Ovary (tissue), 3 donors: ENCODE measurements at regions not wholly inside any gene's neighbourhood (a gene's known extent, or its start where the extent isn't known, plus 50 kb on each side); places are given as distances from the start of the nearest gene placed in this dataset.

Source experiments
- CTCF ChIP-seq, 3 donors: fragments of 450-650 bp in 2 of 3; fragments of 200-600 bp in 1 of 3; IDR thresholded peaks; one replicate each; pipeline versions ENCODE4 v1.5.1 to v1.8.0; 2016 to 2022; ENCODE audit warnings: antibody characterized with exemption in 3 of 3, mild to moderate bottlenecking in 1 of 3
- EP300 ChIP-seq: sonication (generic); formaldehyde crosslinking; IDR thresholded peaks from one replicate; pipeline ENCODE4 v1.6.1; 2017; ENCODE audit warnings: antibody characterized with exemption
- POLR2A ChIP-seq: fragments of 450-650 bp; IDR thresholded peaks from one replicate; pipeline ENCODE4 v1.6.1; 2017; ENCODE audit warnings: antibody characterized with exemption, mild to moderate bottlenecking, moderate library complexity
- donor health status: DM: no; HTN: no; CAD: no.

- TF ChIP-seq CTCF (IDR thresholded peaks at IDR 0.05) (no peak), POLR2A (no peak), EP300 (no peak)
Observed at GRCh38 chr7:54161621-54162020, 380.6 kb upstream of the VSTM2A start.
